Right lobe of liver (tissue), 4 donors: ENCODE measurements at regions not wholly inside any gene's neighbourhood (a gene's known extent, or its start where the extent isn't known, plus 50 kb on each side); places are given as distances from the start of the nearest gene placed in this dataset.

Experiments
- CTCF ChIP-seq, 4 donors: fragments of 200-600 bp in 3 of 4; fragments of 450-650 bp in 1 of 4; IDR thresholded peaks; one replicate each; pipeline versions ENCODE4 v1.5.1 to v1.8.0; 2016 to 2022; ENCODE audit warnings: antibody characterized with exemption in 4 of 4, mild to moderate bottlenecking in 2 of 4
- POLR2A ChIP-seq: fragments of 450-650 bp; IDR thresholded peaks from one replicate; pipeline ENCODE4 v1.6.1; 2017; ENCODE audit warnings: antibody characterized with exemption, mild to moderate bottlenecking
- donor health status: DM: no; HTN: no; CAD: no.
- donor health status: DM: no; HTN: no; CAD: no.
- donor health status: DM: no; HTN: yes; CAD: no.

GRCh38 chr3:70607469-70607868 lies 295.0 kb upstream of the MDFIC2 start:
- TF ChIP-seq POLR2A (no peak), CTCF (IDR thresholded peaks at IDR 0.05) (no peak)
